OCI-LY3 (cell line): ENCODE measurements at regions not wholly inside any gene's neighbourhood (a gene's known extent, or its start where the extent isn't known, plus 50 kb on each side); places are given as distances from the start of the nearest gene placed in this dataset.
"Not testable (repeated sequence)": the region's sequence is repeated elsewhere in the genome, so short reads cannot be mapped to it uniquely, and the experiment has no call there.

Source experiments
- CTCF ChIP-seq: fragments of 200-600, 300-600 bp; sonication (generic); IDR thresholded peaks from 2 replicates; pipeline ENCODE4 v1.5.1; 2014; ENCODE audit warnings: antibody characterized with exemption, low read length, low read depth
- EZH2phosphoT487 ChIP-seq: fragments of 200-600 bp; shearing (Covaris generic); IDR thresholded peaks from 2 replicates; pipeline ENCODE4 v1.6.1; 2018; ENCODE audit warnings: antibody characterized with exemption, mixed run types, low read depth

- not testable (repeated sequence) for TF ChIP-seq CTCF, EZH2phosphoT487
Measured at GRCh38 chr15:36163983-36164382, 415.4 kb upstream of the CDIN1 start.
